GM10266 (cell line): ENCODE measurements at regions not wholly inside any gene's neighbourhood (a gene's known extent, or its start where the extent isn't known, plus 50 kb on each side); places are given as distances from the start of the nearest gene placed in this dataset.

ENCODE experiments used
- DNase-seq: peaks from one replicate; pipeline ENCODE4 v3.0.0; 2012; ENCODE audit errors: extremely low spot score
- TF ChIP-seq, protein P1 (sequence below): IDR thresholded peaks from 2 replicates; pipeline ENCODE4 v1.5.1; 2012; ENCODE audit warnings: mild to moderate bottlenecking, low read depth; ENCODE audit not compliant: control insufficient read depth, insufficient read depth; ENCODE audit errors: missing control alignments

DNA sequence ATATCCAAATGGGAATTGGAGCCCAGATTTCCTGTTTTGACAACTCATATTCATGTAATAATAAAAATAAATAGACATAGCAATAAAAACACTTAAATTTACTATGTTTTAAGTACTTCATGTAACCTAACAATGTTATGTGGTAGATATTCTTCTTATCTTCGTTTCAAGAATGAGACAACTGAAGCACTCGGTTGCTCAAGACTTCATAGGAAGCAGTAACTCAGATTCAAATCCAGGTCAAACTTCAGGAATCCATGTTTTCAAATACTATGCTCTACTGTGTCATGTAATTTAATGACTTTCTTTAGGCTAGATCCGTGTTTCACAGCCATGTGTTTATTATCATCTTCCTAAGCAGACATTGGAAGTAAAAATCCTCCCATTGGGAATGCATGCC lies 492.2 kb downstream of the CNTN3 start:
- DNase-seq, result no peak
- TF ChIP-seq, protein P1, sequence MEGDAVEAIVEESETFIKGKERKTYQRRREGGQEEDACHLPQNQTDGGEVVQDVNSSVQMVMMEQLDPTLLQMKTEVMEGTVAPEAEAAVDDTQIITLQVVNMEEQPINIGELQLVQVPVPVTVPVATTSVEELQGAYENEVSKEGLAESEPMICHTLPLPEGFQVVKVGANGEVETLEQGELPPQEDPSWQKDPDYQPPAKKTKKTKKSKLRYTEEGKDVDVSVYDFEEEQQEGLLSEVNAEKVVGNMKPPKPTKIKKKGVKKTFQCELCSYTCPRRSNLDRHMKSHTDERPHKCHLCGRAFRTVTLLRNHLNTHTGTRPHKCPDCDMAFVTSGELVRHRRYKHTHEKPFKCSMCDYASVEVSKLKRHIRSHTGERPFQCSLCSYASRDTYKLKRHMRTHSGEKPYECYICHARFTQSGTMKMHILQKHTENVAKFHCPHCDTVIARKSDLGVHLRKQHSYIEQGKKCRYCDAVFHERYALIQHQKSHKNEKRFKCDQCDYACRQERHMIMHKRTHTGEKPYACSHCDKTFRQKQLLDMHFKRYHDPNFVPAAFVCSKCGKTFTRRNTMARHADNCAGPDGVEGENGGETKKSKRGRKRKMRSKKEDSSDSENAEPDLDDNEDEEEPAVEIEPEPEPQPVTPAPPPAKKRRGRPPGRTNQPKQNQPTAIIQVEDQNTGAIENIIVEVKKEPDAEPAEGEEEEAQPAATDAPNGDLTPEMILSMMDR, result no peak

DNA sequence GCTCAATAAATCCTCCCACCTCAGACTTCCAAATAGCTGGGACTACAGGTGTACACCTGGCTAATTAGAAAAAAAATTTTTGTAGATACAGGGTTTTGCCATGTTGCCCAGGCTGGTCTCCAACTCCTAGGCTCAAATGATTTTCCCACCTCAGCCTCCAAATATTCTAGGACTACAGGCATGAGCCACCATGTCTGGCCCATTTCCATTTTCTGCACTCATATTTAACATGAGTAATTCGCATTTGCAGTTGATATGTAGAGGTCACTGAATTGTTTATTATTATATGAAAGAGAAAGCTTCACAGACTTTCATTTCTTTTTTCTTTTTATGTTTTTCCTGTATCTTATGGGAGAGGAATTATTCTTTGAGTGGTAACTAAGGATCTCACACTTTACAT lies 492.7 kb downstream of the CNTN3 start:
- no peak for DNase-seq
- TF ChIP-seq, protein P1, result no peak

DNA sequence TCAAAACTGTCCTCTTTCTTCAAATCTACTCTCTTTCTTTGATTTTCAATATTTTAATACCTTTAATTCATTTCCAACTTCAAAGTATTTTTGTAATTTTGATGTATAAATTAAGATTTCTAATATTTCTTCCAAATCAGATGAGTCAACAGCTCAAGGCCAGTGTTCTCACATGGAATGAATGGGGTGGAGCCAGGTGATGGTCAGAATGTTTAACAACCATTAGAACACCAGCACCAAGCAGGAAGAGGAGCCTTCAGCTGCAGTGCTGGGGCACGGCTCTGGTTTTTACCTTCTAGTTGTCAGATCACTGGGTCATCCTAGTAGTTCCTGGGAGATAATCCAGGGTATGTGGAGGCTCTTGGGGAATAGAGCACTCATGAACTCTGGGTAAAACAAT lies 494.5 kb upstream of the PDZRN3 start:
- no peak for DNase-seq
- TF ChIP-seq, protein P1, result no peak

DNA sequence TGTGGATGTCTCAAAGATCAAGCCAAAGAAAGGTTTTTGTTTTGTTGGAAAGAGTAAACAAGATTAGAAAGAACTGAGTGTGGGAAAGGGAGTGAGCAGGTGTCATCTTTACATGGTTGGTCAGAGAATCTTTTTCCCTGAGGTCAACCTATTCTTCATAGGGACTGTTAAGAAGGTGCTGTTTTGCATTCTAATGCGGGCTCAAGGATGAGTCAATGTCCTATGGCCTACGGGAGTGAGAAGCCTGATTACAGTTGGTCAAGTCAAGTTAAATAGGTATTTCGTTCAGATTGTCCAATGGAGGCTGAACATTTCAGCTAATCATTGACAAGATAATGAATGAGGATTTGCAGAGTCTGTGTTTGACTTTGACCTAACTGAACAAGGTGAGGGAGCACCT lies 491.2 kb upstream of the PDZRN3 start:
- DNase-seq, result no peak
- TF ChIP-seq, protein P1, result no peak

DNA sequence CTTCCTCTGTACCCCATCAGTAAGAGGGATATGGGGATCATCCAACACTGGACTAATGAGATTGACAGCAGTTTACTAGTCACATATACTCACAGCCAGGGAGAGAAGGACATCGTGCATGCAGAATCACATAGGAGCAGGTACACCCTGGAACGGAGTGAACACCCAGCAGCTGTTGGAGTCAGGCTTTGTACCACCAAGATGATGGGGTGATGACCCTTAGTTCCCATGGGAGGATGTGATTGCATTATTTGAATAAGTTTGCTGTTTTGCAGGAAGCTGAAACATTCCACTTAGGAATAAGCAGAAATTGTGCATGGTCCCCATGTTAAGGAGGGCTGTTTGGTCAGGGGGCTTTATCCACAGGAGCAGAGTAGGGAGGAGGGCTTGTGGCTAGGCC lies 482.7 kb upstream of the PDZRN3 start:
- DNase-seq, result no peak
- TF ChIP-seq, protein P1, result no peak

DNA sequence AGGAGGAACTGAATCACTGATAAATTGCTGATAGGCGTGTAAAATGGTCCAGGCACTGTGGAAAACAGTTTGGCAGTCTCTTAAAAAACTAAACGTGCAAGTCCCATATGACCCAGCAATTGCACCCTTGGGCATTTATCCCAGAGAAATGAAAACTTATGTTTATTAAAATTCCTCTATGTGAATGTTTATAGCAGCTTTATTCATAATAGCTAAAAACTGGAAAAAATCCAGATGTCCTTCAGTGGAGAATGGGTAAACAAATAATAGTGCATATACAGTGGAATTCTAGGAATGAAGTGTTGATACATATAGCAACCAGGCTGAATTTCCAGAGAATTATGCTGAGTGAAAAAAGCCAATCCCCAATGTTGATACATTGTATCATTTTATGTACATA lies 482.2 kb upstream of the PDZRN3 start:
- TF ChIP-seq, protein P1, result no peak
- DNase-seq, result no peak

DNA sequence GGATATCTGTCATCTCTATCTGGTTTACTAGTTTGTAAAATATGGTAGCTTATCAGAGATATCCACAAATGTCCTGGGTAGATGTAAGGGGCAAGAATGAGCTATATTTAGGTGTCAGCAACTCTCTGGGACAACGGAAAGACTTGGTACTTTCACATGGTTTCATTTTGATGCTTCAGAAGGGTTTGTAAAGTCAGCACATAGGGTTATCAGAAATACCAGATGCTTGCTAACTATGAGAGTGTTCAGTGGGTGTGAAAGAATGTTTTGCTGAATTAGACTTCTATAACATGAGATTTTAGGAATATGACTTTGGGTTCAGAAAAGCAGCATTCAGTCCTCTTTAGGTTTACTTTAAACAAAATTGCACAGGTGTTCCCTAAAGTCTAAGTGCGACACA lies 466.5 kb upstream of the PDZRN3 start:
- DNase-seq, result no peak
- TF ChIP-seq, protein P1, result no peak
